Activated B cell treated with CpG ODN at 0.5 μM for 24 hours (primary cell): ENCODE measurements at regions not wholly inside any gene's neighbourhood (a gene's known extent, or its start where the extent isn't known, plus 50 kb on each side); places are given as distances from the start of the nearest gene placed in this dataset.

ENCODE experiments used
- ATAC-seq: fragments of 200-7000 bp; cut with Tn5 transposase; one replicate; pipeline ENCODE4 v1.10.0; 2021; ENCODE audit warnings: low read depth, mild to moderate bottlenecking, moderate library complexity
- CTCF ChIA-PET: fragments of 350-600 bp; sonication (Branson Sonifier 250); formaldehyde crosslinking; loops from one replicate; lab custom pipeline; 2021; ENCODE audit warnings: antibody characterized with exemption; lab: Charles Lee
- POLR2A ChIA-PET: fragments of 350-600 bp; sonication (Branson Sonifier 250); formaldehyde crosslinking; loops from one replicate; lab custom pipeline; 2021; ENCODE audit warnings: antibody characterized with exemption; lab: Charles Lee
- DNase-seq: peaks from one replicate; pipeline ENCODE4 v3.0.0; 2022
- H3K27ac Mint-ChIP-seq: one replicate; pipeline ENCODE4 v1.8.0; 2020; ENCODE audit warnings: mixed read lengths
- H3K27me3 Mint-ChIP-seq: one replicate; pipeline ENCODE4 v1.8.0; 2021; ENCODE audit warnings: mixed read lengths
- H3K36me3 Mint-ChIP-seq: one replicate; pipeline ENCODE4 v1.8.0; 2021; ENCODE audit warnings: low read depth, mixed read lengths
- H3K4me1 Mint-ChIP-seq: one replicate; pipeline ENCODE4 v1.8.0; 2021; ENCODE audit warnings: mixed read lengths
- H3K4me3 Mint-ChIP-seq: one replicate; pipeline ENCODE4 v1.8.0; 2020; ENCODE audit warnings: mild to moderate bottlenecking, mixed read lengths
- H3K9me3 Mint-ChIP-seq: one replicate; pipeline ENCODE4 v1.8.0; 2020; ENCODE audit warnings: mixed read lengths
- intact Hi-C: fragments of 100-400 bp; cut with micrococcal nuclease; formaldehyde crosslinking; loops from one replicate; pipeline ENCODE4 v1.15.1; 2024
- TF ChIP-seq, protein P1 (sequence below): fragments of 200-600 bp; IDR thresholded peaks from one replicate; pipeline ENCODE4 v1.8.0; 2022; ENCODE audit warnings: antibody characterized with exemption, mild to moderate bottlenecking

DNA sequence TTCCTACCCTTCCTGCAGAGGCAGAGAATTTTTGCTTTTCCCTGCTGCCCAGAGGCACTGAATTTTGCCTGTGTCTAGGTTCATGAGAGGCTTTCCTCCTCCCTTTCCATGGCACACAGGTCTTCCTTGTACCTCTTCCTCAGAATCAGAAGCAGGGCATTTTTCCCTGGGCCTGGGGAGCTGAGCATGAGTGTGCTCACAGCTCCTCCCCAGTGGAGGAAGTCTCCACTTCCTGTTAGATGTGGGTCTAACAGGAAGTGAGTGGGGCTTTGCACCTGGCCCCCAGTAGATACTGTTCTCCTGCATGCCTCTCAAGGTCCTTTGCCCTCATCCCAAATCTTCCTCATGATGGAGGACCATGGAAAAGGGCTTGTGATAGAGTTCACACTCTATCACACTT is 297.2 kb upstream of the FIGN start:
- ATAC-seq (no peak), DNase-seq (no peak)
- no peak overlapping the region for H3K27ac Mint-ChIP-seq
- intact Hi-C loops = no loop called here
- H3K4me1 Mint-ChIP-seq = no peaks in the 10 kb centered on the region
- POLR2A ChIA-PET = no interaction called here
- no peak overlapping the region for H3K4me3 Mint-ChIP-seq
- H3K27me3 Mint-ChIP-seq = no peaks in the 10 kb centered on the region
- H3K9me3 Mint-ChIP-seq = no peaks in the 10 kb centered on the region
- no peaks in the 10 kb centered on the region for H3K36me3 Mint-ChIP-seq
- TF ChIP-seq, protein P1, sequence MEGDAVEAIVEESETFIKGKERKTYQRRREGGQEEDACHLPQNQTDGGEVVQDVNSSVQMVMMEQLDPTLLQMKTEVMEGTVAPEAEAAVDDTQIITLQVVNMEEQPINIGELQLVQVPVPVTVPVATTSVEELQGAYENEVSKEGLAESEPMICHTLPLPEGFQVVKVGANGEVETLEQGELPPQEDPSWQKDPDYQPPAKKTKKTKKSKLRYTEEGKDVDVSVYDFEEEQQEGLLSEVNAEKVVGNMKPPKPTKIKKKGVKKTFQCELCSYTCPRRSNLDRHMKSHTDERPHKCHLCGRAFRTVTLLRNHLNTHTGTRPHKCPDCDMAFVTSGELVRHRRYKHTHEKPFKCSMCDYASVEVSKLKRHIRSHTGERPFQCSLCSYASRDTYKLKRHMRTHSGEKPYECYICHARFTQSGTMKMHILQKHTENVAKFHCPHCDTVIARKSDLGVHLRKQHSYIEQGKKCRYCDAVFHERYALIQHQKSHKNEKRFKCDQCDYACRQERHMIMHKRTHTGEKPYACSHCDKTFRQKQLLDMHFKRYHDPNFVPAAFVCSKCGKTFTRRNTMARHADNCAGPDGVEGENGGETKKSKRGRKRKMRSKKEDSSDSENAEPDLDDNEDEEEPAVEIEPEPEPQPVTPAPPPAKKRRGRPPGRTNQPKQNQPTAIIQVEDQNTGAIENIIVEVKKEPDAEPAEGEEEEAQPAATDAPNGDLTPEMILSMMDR = no peak
- CTCF ChIA-PET = no interaction called here

DNA sequence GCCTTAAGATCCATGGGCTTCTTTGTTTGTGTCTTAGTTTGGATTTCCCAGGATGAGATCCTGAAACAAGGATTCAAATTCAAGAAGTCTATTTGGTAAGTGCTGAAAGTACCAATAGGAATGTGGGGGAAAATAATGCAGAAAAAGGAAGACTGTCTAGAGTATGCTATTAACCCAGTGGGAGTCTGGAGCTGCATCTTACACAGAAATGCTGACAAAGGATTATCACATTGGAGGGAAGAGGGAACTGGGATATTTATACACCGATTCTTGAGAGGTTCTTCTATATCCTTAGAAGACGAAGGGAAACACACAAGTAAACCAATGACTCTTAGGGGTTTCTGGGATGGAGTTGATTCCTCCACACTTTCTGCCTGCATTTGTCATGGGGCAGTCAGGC is 294.8 kb upstream of the FIGN start:
- Mint-ChIP-seq H3K9me3 (no peaks in the 10 kb centered on the region), H3K36me3 (no peaks in the 10 kb centered on the region), H3K27ac (no peak overlapping the region), H3K4me1 (no peaks in the 10 kb centered on the region), H3K27me3 (no peaks in the 10 kb centered on the region), H3K4me3 (no peak overlapping the region)
- CTCF ChIA-PET = no interaction called here
- TF ChIP-seq, protein P1 = no peak
- intact Hi-C loops = no loop called here
- POLR2A ChIA-PET = no interaction called here
- ATAC-seq = no peak
- no peak for DNase-seq

DNA sequence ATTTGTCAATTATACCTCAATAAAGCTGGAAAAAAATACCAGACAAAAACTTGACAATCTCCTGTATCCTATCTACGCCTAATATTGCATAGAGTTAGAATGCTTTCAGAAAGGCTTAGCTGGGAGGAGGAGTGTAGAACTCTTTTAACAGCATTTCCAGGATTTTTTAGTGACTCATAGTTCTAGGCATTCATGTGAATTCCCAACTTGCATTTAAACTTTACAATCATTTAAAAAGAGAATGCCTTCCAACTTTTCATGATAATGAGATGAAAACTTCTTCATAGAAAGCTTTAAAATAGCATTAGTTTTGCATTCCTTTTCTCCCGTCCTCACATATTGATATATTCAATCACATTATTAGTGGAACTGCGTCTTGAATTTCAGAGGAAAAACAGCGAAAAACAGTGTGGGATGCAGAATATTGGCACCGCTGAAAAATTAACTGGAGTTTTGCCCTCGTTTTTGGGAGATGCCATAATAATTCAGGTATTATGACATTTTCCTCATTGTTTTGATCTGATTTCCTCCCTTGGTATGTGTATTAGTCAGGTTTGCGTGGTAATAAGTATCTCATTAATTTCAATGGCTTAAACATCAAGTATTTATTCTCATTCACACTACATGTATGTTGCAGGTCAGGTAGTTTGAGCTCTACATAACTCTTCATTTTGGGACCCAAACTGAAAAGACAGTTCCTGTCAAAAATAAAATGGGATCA is 293.2 kb upstream of the FIGN start:
- Mint-ChIP-seq H3K4me1 (no peaks in the 10 kb centered on the region), H3K36me3 (no peaks in the 10 kb centered on the region), H3K4me3 (no peak overlapping the region), H3K27me3 (no peaks in the 10 kb centered on the region), H3K27ac (no peak overlapping the region), H3K9me3 (no peaks in the 10 kb centered on the region)
- ChIA-PET CTCF (no interaction called here), POLR2A (no interaction called here)
- ATAC-seq = no peak
- intact Hi-C loops = no loop called here
- TF ChIP-seq, protein P1 = no peak
- no peak for DNase-seq

DNA sequence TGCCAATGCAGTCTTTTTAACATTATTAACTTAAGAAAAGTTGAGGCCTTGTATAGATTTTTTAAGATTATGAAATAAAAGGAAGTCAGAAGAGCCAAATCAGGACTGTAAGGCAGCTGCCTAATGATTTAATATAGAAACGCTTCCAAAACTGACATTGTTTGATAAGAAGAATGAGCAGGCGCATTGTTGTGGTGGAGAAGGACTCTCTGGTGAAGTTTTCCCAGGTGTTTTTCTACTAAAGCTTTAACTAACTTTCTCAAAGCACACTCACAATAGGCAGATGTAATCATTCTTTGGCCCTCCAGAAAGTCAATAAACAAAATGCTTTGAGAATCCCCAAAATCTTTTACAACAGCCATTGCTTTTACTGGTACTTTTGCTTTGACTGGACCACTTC is 288.6 kb upstream of the FIGN start:
- H3K4me3 Mint-ChIP-seq = no peak overlapping the region

DNA sequence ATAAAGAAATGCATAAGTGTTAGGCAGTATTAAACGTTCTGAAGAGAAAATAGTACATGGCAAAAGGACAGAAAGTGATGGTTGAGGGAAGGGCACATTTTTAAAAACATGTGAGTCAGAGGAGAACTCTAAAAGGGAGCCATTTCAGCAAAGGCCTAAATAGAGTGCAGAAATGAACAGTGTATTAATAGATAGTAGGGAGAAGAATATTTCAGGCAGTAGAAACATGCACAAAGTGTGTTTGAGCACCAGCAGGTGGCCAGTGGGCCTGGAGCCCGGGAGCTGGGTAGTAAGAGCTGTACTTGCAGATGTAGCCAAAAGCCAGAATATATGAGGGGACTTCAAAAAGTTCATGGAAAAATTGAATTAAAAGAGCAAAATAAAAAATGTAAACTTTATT is 288.1 kb upstream of the FIGN start:
- CTCF ChIA-PET = no interaction called here
- TF ChIP-seq, protein P1 = no peak
- POLR2A ChIA-PET = no interaction called here
- Mint-ChIP-seq H3K4me3 (no peak overlapping the region), H3K27ac (no peak overlapping the region), H3K9me3 (no peaks in the 10 kb centered on the region), H3K4me1 (no peaks in the 10 kb centered on the region), H3K36me3 (no peaks in the 10 kb centered on the region), H3K27me3 (no peaks in the 10 kb centered on the region)
- no peak for ATAC-seq
- no peak for DNase-seq
- intact Hi-C loops = no loop called here

More for the DNA sequence above, 288.6 kb upstream of the FIGN start:
- ChIA-PET POLR2A (no interaction called here), CTCF (no interaction called here)
- DNase-seq (no peak), ATAC-seq (no peak)
- H3K4me1 Mint-ChIP-seq = no peaks in the 10 kb centered on the region
- no peaks in the 10 kb centered on the region for H3K9me3 Mint-ChIP-seq
- TF ChIP-seq, protein P1 = no peak
- H3K36me3 Mint-ChIP-seq = no peaks in the 10 kb centered on the region
- no peak overlapping the region for H3K27ac Mint-ChIP-seq
- H3K27me3 Mint-ChIP-seq = no peaks in the 10 kb centered on the region
- intact Hi-C loops = no loop called here
